Endothelial cell (in vitro differentiated cells): ENCODE measurements at regions not wholly inside any gene's neighbourhood (a gene's known extent, or its start where the extent isn't known, plus 50 kb on each side); places are given as distances from the start of the nearest gene placed in this dataset.

ENCODE experiments used
- DNase-seq: peaks from one replicate; pipeline ENCODE4 v3.0.0; 2021; ENCODE audit warnings: low spot score
- H3K27ac Mint-ChIP-seq: one replicate; pipeline ENCODE4 v1.8.0; 2021; ENCODE audit warnings: mixed read lengths, inconsistent platforms; ENCODE audit not compliant: unreplicated experiment
- H3K27me3 Mint-ChIP-seq: one replicate; pipeline ENCODE4 v1.8.0; 2021; ENCODE audit warnings: mild to moderate bottlenecking, moderate library complexity, mixed read lengths, inconsistent platforms; ENCODE audit not compliant: unreplicated experiment
- H3K36me3 Mint-ChIP-seq: one replicate; pipeline ENCODE4 v1.8.0; 2021; ENCODE audit warnings: mild to moderate bottlenecking, low read depth, mixed read lengths, inconsistent platforms; ENCODE audit not compliant: unreplicated experiment
- H3K4me1 Mint-ChIP-seq: one replicate; pipeline ENCODE4 v1.8.0; 2021; ENCODE audit warnings: mild to moderate bottlenecking, mixed read lengths, inconsistent platforms; ENCODE audit not compliant: unreplicated experiment
- H3K4me3 Mint-ChIP-seq: one replicate; pipeline ENCODE4 v1.8.0; 2021; ENCODE audit warnings: mild to moderate bottlenecking, mixed read lengths, inconsistent platforms; ENCODE audit not compliant: unreplicated experiment
- H3K9me3 Mint-ChIP-seq: one replicate; pipeline ENCODE4 v1.8.0; 2021; ENCODE audit warnings: mixed read lengths, inconsistent platforms; ENCODE audit not compliant: unreplicated experiment
- CTCF ChIP-seq: fragments of 200-600 bp; sonication (generic); IDR thresholded peaks from one replicate; pipeline ENCODE4 v1.5.0; 2021; ENCODE audit warnings: antibody characterized with exemption; ENCODE audit not compliant: unreplicated experiment

DNA sequence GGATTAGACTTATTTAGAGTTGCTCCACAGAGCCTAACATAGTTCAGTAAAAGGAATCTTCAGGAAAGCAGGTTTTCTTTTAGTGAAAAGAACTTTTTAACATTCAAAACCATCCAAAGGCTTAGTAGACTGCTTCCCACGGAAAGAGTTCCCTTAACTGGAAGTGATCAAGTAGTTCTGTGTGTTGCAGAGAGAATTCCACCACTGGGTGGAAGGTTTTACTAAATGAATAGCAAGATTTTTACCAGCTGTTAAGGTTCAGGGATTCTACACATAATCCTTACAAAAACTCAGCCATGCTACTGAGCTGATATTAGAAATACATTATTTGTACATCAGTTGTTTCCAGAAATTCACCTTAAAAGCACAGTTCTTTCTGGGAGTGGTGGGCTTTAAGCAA lies 119.7 kb downstream of the GDAP2 start:
- Mint-ChIP-seq H3K27me3 (peaks cover 6% of the 10 kb centered on the region), H3K9me3 (no peaks in the 10 kb centered on the region), H3K4me3 (no peak overlapping the region), H3K36me3 (no peaks in the 10 kb centered on the region), H3K4me1 (no peaks in the 10 kb centered on the region), H3K27ac (no peak overlapping the region)
- TF ChIP-seq CTCF: no peak
- no peak for DNase-seq

GRCh38 chr1:117810553-117810952 lies 118.9 kb downstream of the GDAP2 start:
- DNase-seq: no peak
- Mint-ChIP-seq H3K4me3 (no peak overlapping the region), H3K4me1 (no peaks in the 10 kb centered on the region)

DNA sequence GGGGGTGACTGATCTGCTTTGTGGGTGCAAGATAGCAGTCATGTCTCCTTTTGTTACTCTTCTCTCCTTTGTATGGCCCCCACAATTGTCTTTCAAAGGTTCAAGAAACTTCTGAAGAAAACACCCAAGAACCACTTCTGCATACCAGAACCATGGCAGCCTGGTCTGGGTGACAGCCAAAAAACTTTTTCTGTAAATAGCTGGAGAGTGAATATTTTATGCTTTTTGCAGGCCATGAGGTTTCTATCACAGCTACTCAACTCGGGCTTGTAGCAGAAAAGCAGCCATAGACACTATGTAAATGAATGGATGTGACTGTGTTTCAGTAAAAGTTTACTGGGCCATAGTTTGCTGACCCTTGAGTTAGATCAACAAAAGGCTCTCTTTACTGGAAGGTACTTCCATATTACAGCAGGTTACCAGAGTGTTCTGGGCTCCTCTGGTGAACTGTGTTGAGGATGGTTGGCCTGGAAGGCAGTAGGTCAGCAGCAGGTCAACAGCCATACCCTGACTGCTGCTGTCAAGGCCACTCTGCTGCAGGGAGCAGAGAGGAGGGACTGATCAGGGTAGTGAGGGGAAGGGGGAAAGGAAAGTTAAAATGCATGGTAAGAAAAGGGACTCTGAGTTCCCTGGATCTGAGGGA lies 116.4 kb downstream of the GDAP2 start:
- H3K4me3 Mint-ChIP-seq: no peak overlapping the region
- no peaks in the 10 kb centered on the region for H3K4me1 Mint-ChIP-seq
- no peak for DNase-seq
- no peak overlapping the region for H3K27ac Mint-ChIP-seq
- H3K9me3 Mint-ChIP-seq: no peaks in the 10 kb centered on the region
- no peaks in the 10 kb centered on the region for H3K36me3 Mint-ChIP-seq
- H3K27me3 Mint-ChIP-seq: peaks cover 6% of the 10 kb centered on the region
- TF ChIP-seq CTCF: no peak

More at GRCh38 chr1:117810553-117810952, 118.9 kb downstream of the GDAP2 start:
- H3K27ac Mint-ChIP-seq: no peak overlapping the region
- no peaks in the 10 kb centered on the region for H3K36me3 Mint-ChIP-seq
- no peaks in the 10 kb centered on the region for H3K9me3 Mint-ChIP-seq
- no peak for TF ChIP-seq CTCF
- H3K27me3 Mint-ChIP-seq: peaks cover 6% of the 10 kb centered on the region
